ENCODE measurements at regions not wholly inside any gene's neighbourhood (a gene's known extent, or its start where the extent isn't known, plus 50 kb on each side); places are given as distances from the start of the nearest gene placed in this dataset.

GRCh38 chr3:168342946-168343850 lies 247.5 kb upstream of the GOLIM4 start:
- no peak for TF ChIP-seq CTCF (conservative IDR thresholded peaks at IDR 0.05; ENCODE audit: low read depth, low read length)
- no peak for TF ChIP-seq RAD21 (IDR thresholded peaks at IDR 0.05; ENCODE audit: low read length)
- no peak for TF ChIP-seq BHLHE40 (IDR thresholded peaks at IDR 0.05; ENCODE audit: low read depth, low read length)
- TF ChIP-seq MXI1 (IDR thresholded peaks at IDR 0.05; ENCODE audit: borderline replicate concordance, low read depth, low read length) = no peak
